GM12892 (cell line): ENCODE measurements at regions not wholly inside any gene's neighbourhood (a gene's known extent, or its start where the extent isn't known, plus 50 kb on each side); places are given as distances from the start of the nearest gene placed in this dataset.

ENCODE experiments used
- POLR2A ChIP-seq: IDR thresholded peaks from 2 replicates; pipeline ENCODE4 v1.6.1; 2011; ENCODE audit warnings: low read depth, low read length, control low read depth
- POLR2AphosphoS5 ChIP-seq: IDR thresholded peaks from 2 replicates; pipeline ENCODE4 v1.6.1; 2011; ENCODE audit warnings: low read depth, low read length, control low read depth
- TAF1 ChIP-seq: IDR thresholded peaks from 2 replicates; pipeline ENCODE4 v1.6.1; 2011; ENCODE audit warnings: low read depth, mild to moderate bottlenecking, control low read depth, low read length, borderline replicate concordance

DNA sequence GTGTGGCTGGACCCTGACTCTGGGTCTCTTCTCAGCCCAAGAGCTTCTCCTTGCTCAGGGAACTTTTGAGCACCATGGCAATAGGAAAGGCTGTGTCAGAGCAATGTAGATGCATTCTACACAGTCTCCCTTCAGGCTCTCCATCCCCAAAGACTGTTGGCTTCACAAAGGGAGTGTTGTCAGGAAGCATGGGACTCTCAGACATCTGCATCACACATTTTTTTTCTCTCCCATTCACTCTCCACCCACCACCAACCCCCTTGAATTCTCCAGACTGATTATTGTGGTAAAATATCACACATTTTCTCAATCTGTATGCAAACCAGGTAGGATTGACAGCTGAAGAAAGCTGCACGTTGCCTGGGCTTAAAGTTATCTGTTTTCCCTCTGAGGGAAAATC, 105.4 kb upstream of the WARS2 start:
- TF ChIP-seq POLR2A, result no peak
- no peak for TF ChIP-seq POLR2AphosphoS5
- no peak for TF ChIP-seq TAF1
